Vagina (tissue), 2 donors: ENCODE measurements at regions not wholly inside any gene's neighbourhood (a gene's known extent, or its start where the extent isn't known, plus 50 kb on each side); places are given as distances from the start of the nearest gene placed in this dataset.

ENCODE experiments used
- DNase-seq, 2 donors: peaks; one replicate each; pipeline ENCODE4 v3.0.0-alpha.2; 2017; ENCODE audit errors: extremely low spot score in 2 of 2
- H3K27ac ChIP-seq: fragments of 200-600 bp; sonication (generic); one replicate; pipeline ENCODE4 v1.5.1; 2019
- H3K27me3 ChIP-seq: fragments of 200-600 bp; sonication (generic); one replicate; pipeline ENCODE4 v1.5.1; 2019
- H3K36me3 ChIP-seq, 2 donors: fragments of 200-600 bp; sonication (generic); one replicate each; pipeline ENCODE4 v1.5.1; 2017 to 2019
- H3K4me1 ChIP-seq: fragments of 200-600 bp; sonication (generic); one replicate; pipeline ENCODE4 v1.5.1; 2019
- H3K4me3 ChIP-seq, 2 donors: fragments of 200-600 bp; sonication (generic); 1 replicate in 1 of 2; 2 replicates in 1 of 2; pipeline ENCODE4 v1.5.1; 2016 to 2019
- H3K9me3 ChIP-seq: fragments of 200-600 bp; sonication (generic); one replicate; pipeline ENCODE4 v1.5.1; 2019
- CTCF ChIP-seq, 3 experiments: fragments of 450-650 bp in 2 of 3; fragments of 200-600 bp in 1 of 3; sonication (generic) in 1 of 3; IDR thresholded peaks; one replicate each; pipeline ENCODE4 v1.5.1; 2017 to 2019; ENCODE audit warnings: antibody characterized with exemption in 3 of 3, mild to moderate bottlenecking in 2 of 3, moderate library complexity in 2 of 3
- POLR2A ChIP-seq, 2 donors: fragments of 450-650 bp; IDR thresholded peaks; one replicate each; pipeline ENCODE4 v1.6.1; 2017; ENCODE audit warnings: antibody characterized with exemption in 2 of 2, mild to moderate bottlenecking in 2 of 2, moderate library complexity in 2 of 2
- POLR2AphosphoS5 ChIP-seq, 2 donors: sonication (generic); formaldehyde crosslinking; IDR thresholded peaks; one replicate each; pipeline ENCODE4 v1.9.0; 2017; ENCODE audit warnings: antibody characterized with exemption in 2 of 2, mild to moderate bottlenecking in 2 of 2, low read depth in 1 of 2; ENCODE audit not compliant: insufficient read depth in 1 of 2
- intact Hi-C: fragments of 100-400 bp; cut with DNase I; formaldehyde crosslinking; loops from one replicate; pipeline ENCODE4 v1.15.1; 2023

GRCh38 chr12:115852054-115852453 is 425.4 kb downstream of the MED13L start:
- TF ChIP-seq POLR2A (IDR thresholded peaks at IDR 0.05), result no peak
- TF ChIP-seq CTCF (IDR thresholded peaks at IDR 0.05), result no peak
- TF ChIP-seq POLR2AphosphoS5 (IDR thresholded peaks at IDR 0.05; ENCODE audit: insufficient read depth in 1 of 2, low read depth in 1 of 2), result no peak
- no peaks in the 10 kb centered on the region for H3K4me1 ChIP-seq
- DNase-seq, result no peak
- no peaks in the 10 kb centered on the region for H3K36me3 ChIP-seq
- no peak overlapping the region for H3K4me3 ChIP-seq
- H3K9me3 ChIP-seq, result no peaks in the 10 kb centered on the region
- H3K27ac ChIP-seq, result no peak overlapping the region
- no peaks in the 10 kb centered on the region for H3K27me3 ChIP-seq
- intact Hi-C loops, result no loop called here

- DNase-seq, result no peak
- Histone ChIP-seq H3K27me3 (no peaks in the 10 kb centered on the region), H3K4me3 (no peak overlapping the region), H3K27ac (no peak overlapping the region), H3K36me3 (no peaks in the 10 kb centered on the region), H3K4me1 (no peaks in the 10 kb centered on the region), H3K9me3 (no peaks in the 10 kb centered on the region)
- intact Hi-C loops, result no loop called here
- TF ChIP-seq POLR2A (IDR thresholded peaks at IDR 0.05) (no peak), POLR2AphosphoS5 (IDR thresholded peaks at IDR 0.05; ENCODE audit: insufficient read depth in 1 of 2, low read depth in 1 of 2) (no peak), CTCF (IDR thresholded peaks at IDR 0.05) (no peak)
Observed at GRCh38 chr12:115850957-115851356, 426.5 kb downstream of the MED13L start.

- no peak for DNase-seq
- Histone ChIP-seq H3K27ac (no peak overlapping the region), H3K27me3 (no peaks in the 10 kb centered on the region), H3K36me3 (no peaks in the 10 kb centered on the region), H3K4me3 (no peak overlapping the region), H3K4me1 (no peaks in the 10 kb centered on the region), H3K9me3 (no peaks in the 10 kb centered on the region)
- TF ChIP-seq POLR2A (IDR thresholded peaks at IDR 0.05), result no peak
- intact Hi-C loops, result no loop called here
Observed at GRCh38 chr12:115849262-115849943, 428.1 kb downstream of the MED13L start.

GRCh38 chr12:115847398-115847797 is 430.1 kb downstream of the MED13L start:
- no peaks in the 10 kb centered on the region for H3K4me1 ChIP-seq
- H3K27me3 ChIP-seq, result no peaks in the 10 kb centered on the region
- no peaks in the 10 kb centered on the region for H3K9me3 ChIP-seq
- H3K27ac ChIP-seq, result no peak overlapping the region
- intact Hi-C loops, result no loop called here
- DNase-seq, result no peak
- H3K36me3 ChIP-seq, result no peaks in the 10 kb centered on the region
- no peak for TF ChIP-seq CTCF (IDR thresholded peaks at IDR 0.05)
- no peak for TF ChIP-seq POLR2AphosphoS5 (IDR thresholded peaks at IDR 0.05; ENCODE audit: insufficient read depth in 1 of 2, low read depth in 1 of 2)
- TF ChIP-seq POLR2A (IDR thresholded peaks at IDR 0.05), result no peak
- H3K4me3 ChIP-seq, result no peak overlapping the region

GRCh38 chr12:115846516-115846915 is 431.0 kb downstream of the MED13L start:
- Histone ChIP-seq H3K4me3 (no peak overlapping the region), H3K27ac (no peak overlapping the region), H3K4me1 (no peaks in the 10 kb centered on the region), H3K27me3 (no peaks in the 10 kb centered on the region), H3K9me3 (no peaks in the 10 kb centered on the region), H3K36me3 (no peaks in the 10 kb centered on the region)
- intact Hi-C loops, result no loop called here
- TF ChIP-seq POLR2AphosphoS5 (IDR thresholded peaks at IDR 0.05; ENCODE audit: insufficient read depth in 1 of 2, low read depth in 1 of 2), result no peak
- no peak for TF ChIP-seq POLR2A (IDR thresholded peaks at IDR 0.05)
- DNase-seq, result no peak

GRCh38 chr12:115840159-115840558 is 437.3 kb downstream of the MED13L start:
- Histone ChIP-seq H3K9me3 (no peaks in the 10 kb centered on the region), H3K4me1 (no peaks in the 10 kb centered on the region)
- intact Hi-C loops, result no loop called here

More at GRCh38 chr12:115840159-115840558, 437.3 kb downstream of the MED13L start:
- Histone ChIP-seq H3K4me3 (no peak overlapping the region), H3K27me3 (no peaks in the 10 kb centered on the region), H3K27ac (no peak overlapping the region), H3K36me3 (no peaks in the 10 kb centered on the region)
- DNase-seq, result no peak
- TF ChIP-seq POLR2A (IDR thresholded peaks at IDR 0.05) (no peak), POLR2AphosphoS5 (IDR thresholded peaks at IDR 0.05; ENCODE audit: insufficient read depth in 1 of 2, low read depth in 1 of 2) (no peak)
